CD4-positive, CD25-positive, alpha-beta regulatory T cell (primary cell): ENCODE measurements at regions not wholly inside any gene's neighbourhood (a gene's known extent, or its start where the extent isn't known, plus 50 kb on each side); places are given as distances from the start of the nearest gene placed in this dataset.
"Not testable (repeated sequence)": the region's sequence is repeated elsewhere in the genome, so short reads cannot be mapped to it uniquely, and the experiment has no call there.

ENCODE experiments used
- ATAC-seq, 2 donors: fragments of 150-1000 bp; cut with Tn5 transposase; one replicate each; pipeline ENCODE4 v1.10.0; 2021; ENCODE audit warnings: low read depth in 2 of 2, moderate number of reproducible peaks in 2 of 2, moderate library complexity in 1 of 2
- DNase-seq, 3 donors: peaks; one replicate each; pipeline versions ENCODE4 v3.0.0 to v3.0.0-alpha.2; 2012 to 2022; ENCODE audit warnings: mixed read lengths in 1 of 3
- H3K27ac ChIP-seq: one replicate; pipeline ENCODE4 v1.7.0; 2013; ENCODE audit warnings: mild to moderate bottlenecking, low read length; ENCODE audit not compliant: insufficient read depth, poor library complexity, severe bottlenecking
- H3K27me3 ChIP-seq: one replicate; pipeline ENCODE4 v1.7.0; 2013; ENCODE audit warnings: low read length; ENCODE audit not compliant: control insufficient read depth, insufficient read depth
- H3K36me3 ChIP-seq: one replicate; pipeline ENCODE4 v1.7.0; 2013; ENCODE audit warnings: mild to moderate bottlenecking, low read length, moderate library complexity; ENCODE audit not compliant: control insufficient read depth, insufficient read depth
- H3K4me1 ChIP-seq: 2 replicates; pipeline ENCODE4 v1.7.0; 2013; ENCODE audit warnings: mild to moderate bottlenecking, low read length; ENCODE audit not compliant: insufficient read depth, control insufficient read depth, poor library complexity, severe bottlenecking
- H3K4me3 ChIP-seq: one replicate; pipeline ENCODE4 v1.7.0; 2013; ENCODE audit warnings: low read depth, mild to moderate bottlenecking, low read length, moderate library complexity
- H3K9me3 ChIP-seq, 2 experiments: 1 replicate in 1 of 2; 2 replicates in 1 of 2; pipeline ENCODE4 v1.7.0; 2013; ENCODE audit warnings: low read length in 2 of 2, mild to moderate bottlenecking in 1 of 2, moderate library complexity in 1 of 2; ENCODE audit not compliant: control insufficient read depth in 2 of 2
- H3K27ac Mint-ChIP-seq, 3 donors: one replicate each; pipeline ENCODE4 v1.8.0; 2020 to 2022; ENCODE audit warnings: mild to moderate bottlenecking in 3 of 3, mixed read lengths in 3 of 3, moderate library complexity in 2 of 3
- H3K27me3 Mint-ChIP-seq: one replicate; pipeline ENCODE4 v1.8.0; 2022; ENCODE audit warnings: mild to moderate bottlenecking, mixed read lengths
- H3K36me3 Mint-ChIP-seq: one replicate; pipeline ENCODE4 v1.8.0; 2020; ENCODE audit warnings: mixed read lengths
- H3K4me1 Mint-ChIP-seq, 4 donors: one replicate each; pipeline ENCODE4 v1.8.0; 2020 to 2022; ENCODE audit warnings: mixed read lengths in 4 of 4, mild to moderate bottlenecking in 1 of 4
- H3K4me3 Mint-ChIP-seq, 4 donors: one replicate each; pipeline ENCODE4 v1.8.0; 2020 to 2022; ENCODE audit warnings: mild to moderate bottlenecking in 4 of 4, mixed read lengths in 4 of 4, moderate library complexity in 3 of 4
- H3K9me3 Mint-ChIP-seq, 7 donors: one replicate each; pipeline ENCODE4 v1.8.0; 2020 to 2022; ENCODE audit warnings: mixed read lengths in 7 of 7, mild to moderate bottlenecking in 3 of 7, moderate library complexity in 2 of 7

DNA sequence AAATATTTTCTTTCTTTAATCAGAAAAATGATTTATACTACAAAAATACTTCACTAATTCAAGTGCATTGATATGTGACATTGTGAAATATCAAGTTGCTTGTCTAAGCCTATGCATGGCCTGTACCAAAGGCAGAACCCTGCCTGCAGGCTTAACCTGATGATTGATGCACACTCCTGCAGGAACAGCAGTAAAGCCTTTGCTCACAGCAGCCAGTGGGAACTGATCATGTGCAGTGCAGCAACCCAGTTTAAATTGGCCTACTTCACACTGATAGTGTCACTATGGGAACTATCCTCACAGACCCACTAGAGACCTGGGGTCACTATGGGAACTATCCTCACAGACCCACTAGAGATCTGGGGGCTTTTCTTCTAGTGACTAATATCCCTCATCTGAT lies 603.8 kb downstream of the RAPGEF2 start:
- H3K27ac Mint-ChIP-seq = no peak overlapping the region
- ATAC-seq (no peak), DNase-seq (no peak)
- H3K9me3 Mint-ChIP-seq = peaks cover 0 to 6% (median 4%) of the 10 kb centered on the region in 7 donors
- H3K27me3 Mint-ChIP-seq = no peaks in the 10 kb centered on the region
- no peaks in the 10 kb centered on the region for H3K36me3 ChIP-seq
- H3K4me3 ChIP-seq = no peak overlapping the region
- no peaks in the 10 kb centered on the region for H3K36me3 Mint-ChIP-seq
- no peaks in the 10 kb centered on the region for H3K4me1 Mint-ChIP-seq
- no peaks in the 10 kb centered on the region for H3K27me3 ChIP-seq
- no peak overlapping the region for H3K4me3 Mint-ChIP-seq
- no peaks in the 10 kb centered on the region for H3K9me3 ChIP-seq
- H3K4me1 ChIP-seq = no peaks in the 10 kb centered on the region
- H3K27ac ChIP-seq = no peak overlapping the region

DNA sequence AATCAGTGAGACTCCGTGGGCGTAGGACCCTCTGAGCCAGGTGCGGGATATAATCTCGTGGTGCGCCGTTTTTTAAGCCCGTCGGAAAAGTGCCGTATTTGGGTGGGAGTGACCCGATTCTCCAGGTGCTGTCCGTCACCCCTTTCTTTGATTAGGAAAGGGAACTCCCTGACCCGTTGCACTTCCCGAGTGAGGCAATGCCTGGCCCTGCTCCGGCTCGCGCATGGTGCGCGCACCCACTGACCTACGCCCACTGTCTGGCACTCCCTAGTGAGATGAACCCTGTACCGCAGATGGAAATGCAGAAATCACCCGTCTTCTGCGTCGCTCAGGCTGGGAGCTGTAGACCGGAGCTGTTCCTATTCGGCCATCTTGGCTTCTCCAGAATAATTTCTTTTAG lies 612.3 kb downstream of the RAPGEF2 start:
- H3K27me3 ChIP-seq, DNase-seq, H3K4me3 Mint-ChIP-seq, H3K4me1 ChIP-seq, H3K4me3 ChIP-seq, H3K27ac ChIP-seq, H3K9me3 ChIP-seq, H3K4me1 Mint-ChIP-seq, ATAC-seq, H3K27ac Mint-ChIP-seq, H3K36me3 Mint-ChIP-seq, H3K27me3 Mint-ChIP-seq, H3K36me3 ChIP-seq: not testable (repeated sequence)
- H3K9me3 Mint-ChIP-seq = peaks cover 0 to 17% (median 6%) of the 10 kb centered on the region in 7 donors

DNA sequence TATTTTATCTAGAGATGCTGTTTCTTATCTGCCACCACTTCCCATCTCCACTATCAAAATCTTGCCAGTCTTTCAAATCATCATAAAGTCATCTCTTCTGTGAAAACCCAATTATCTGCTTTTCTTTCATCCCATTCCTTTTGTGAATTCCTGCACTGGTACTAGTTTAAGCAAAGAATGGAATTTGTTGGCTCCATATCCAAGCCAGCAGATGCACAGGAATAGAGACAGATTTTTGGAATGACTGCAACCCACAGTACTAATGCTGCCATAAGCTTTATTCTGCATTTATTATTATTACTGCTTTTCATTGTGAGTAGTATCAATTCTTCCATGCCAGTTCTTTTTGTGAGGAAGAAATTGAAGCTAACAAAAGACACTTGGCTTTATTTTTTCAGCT lies 616.7 kb downstream of the RAPGEF2 start:
- Histone ChIP-seq H3K9me3 (no peaks in the 10 kb centered on the region), H3K36me3 (no peaks in the 10 kb centered on the region), H3K27ac (no peak overlapping the region), H3K4me3 (no peak overlapping the region), H3K4me1 (no peaks in the 10 kb centered on the region), H3K27me3 (no peaks in the 10 kb centered on the region)
- Mint-ChIP-seq H3K36me3 (no peaks in the 10 kb centered on the region), H3K4me1 (no peaks in the 10 kb centered on the region), H3K27me3 (no peaks in the 10 kb centered on the region), H3K9me3 (peaks cover 2 to 19% (median 6%) of the 10 kb centered on the region in 7 donors), H3K4me3 (no peak overlapping the region), H3K27ac (no peak overlapping the region)
- ATAC-seq (no peak), DNase-seq (no peak)

DNA sequence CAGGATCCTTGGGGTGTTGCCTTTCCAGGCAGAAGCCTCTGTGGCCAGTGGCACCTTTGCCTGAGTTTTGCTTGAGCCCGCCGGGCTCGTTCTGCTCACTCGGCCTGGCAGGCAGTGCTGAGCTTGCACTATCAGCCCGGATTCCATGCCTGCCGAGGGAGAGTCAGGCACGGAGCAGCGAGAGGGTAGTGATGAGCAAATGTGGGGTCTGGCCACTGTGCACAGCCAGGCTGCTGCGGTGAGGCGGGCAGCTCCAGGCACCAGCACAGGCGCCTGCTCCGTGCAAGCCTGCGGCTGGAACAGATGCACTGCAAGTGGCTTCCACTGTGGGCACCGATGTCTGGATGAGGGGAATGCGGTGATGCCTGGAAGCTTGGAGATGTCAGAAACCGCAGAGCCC lies 619.2 kb downstream of the RAPGEF2 start:
- Mint-ChIP-seq H3K4me1 (no peaks in the 10 kb centered on the region), H3K9me3 (peaks cover 0 to 10% (median 4%) of the 10 kb centered on the region in 7 donors)

DNA sequence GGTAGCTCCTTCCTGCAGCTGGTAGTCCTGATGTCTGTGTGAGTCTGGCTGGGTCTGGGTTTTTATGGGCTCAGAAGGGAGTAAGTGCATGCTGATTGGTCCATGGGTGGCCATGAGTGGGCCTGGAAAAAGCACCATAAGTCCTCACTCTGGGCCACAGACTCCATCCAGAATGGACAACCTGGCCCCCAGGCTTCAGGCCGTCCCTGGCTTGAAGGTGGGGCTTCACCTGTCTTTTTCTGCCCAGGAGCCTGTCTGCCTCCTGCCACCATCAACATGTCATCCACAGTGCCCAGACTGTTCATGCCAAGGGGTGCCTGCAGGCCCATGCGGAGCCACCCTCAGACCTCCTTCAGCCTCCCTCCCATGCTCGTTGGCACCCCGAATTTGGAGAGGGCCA lies 620.0 kb downstream of the RAPGEF2 start:
- no peak overlapping the region for H3K27ac ChIP-seq
- Mint-ChIP-seq H3K27me3 (no peaks in the 10 kb centered on the region), H3K27ac (no peak overlapping the region), H3K36me3 (no peaks in the 10 kb centered on the region), H3K9me3 (peaks cover 0 to 8% (median 4%) of the 10 kb centered on the region in 7 donors), H3K4me1 (no peaks in the 10 kb centered on the region), H3K4me3 (no peak overlapping the region)
- H3K36me3 ChIP-seq = no peaks in the 10 kb centered on the region
- H3K4me1 ChIP-seq = no peaks in the 10 kb centered on the region
- ATAC-seq (no peak), DNase-seq (no peak)
- no peaks in the 10 kb centered on the region for H3K27me3 ChIP-seq
- H3K9me3 ChIP-seq = no peaks in the 10 kb centered on the region
- H3K4me3 ChIP-seq = no peak overlapping the region

More for the DNA sequence above, 619.2 kb downstream of the RAPGEF2 start:
- Histone ChIP-seq H3K9me3 (no peaks in the 10 kb centered on the region), H3K4me3 (no peak overlapping the region), H3K36me3 (no peaks in the 10 kb centered on the region), H3K27me3 (no peaks in the 10 kb centered on the region), H3K27ac (no peak overlapping the region), H3K4me1 (no peaks in the 10 kb centered on the region)
- ATAC-seq (no peak), DNase-seq (no peak)
- Mint-ChIP-seq H3K4me3 (no peak overlapping the region), H3K27ac (no peak overlapping the region), H3K36me3 (no peaks in the 10 kb centered on the region), H3K27me3 (no peaks in the 10 kb centered on the region)

DNA sequence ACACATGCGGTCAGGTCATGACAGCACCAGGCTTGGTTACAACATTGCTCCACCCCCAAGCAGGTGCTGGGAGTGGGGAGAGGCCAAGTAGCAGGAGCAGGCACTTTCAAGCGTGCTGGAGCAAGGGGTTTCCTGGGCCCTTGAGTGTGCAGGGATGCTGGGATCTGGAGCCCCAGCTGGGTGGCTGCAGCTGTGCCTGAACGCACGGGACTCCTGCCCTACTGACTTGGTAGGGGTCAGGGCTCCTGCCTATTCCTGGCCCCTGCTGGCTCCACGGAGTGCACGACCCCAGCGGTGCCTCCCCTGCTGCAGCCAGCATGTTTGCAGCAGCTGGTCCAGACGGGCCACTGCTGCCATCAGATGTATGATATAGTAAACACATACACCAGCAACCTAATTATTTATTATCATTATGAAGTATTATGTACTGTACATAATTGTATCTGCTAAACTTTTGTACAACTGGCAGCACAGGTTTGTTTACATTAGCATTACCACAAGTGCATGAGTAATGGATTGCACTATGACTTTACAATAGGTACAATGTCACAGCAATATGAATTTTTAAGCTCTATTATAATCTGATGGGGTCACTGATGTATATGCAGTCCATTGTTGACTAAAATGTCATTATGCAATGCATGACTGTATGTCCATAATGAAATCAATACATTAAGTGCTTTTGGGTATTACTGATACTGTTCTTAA lies 620.6 kb downstream of the RAPGEF2 start:
- H3K27me3 Mint-ChIP-seq = no peaks in the 10 kb centered on the region
- Histone ChIP-seq H3K27me3 (no peaks in the 10 kb centered on the region), H3K4me3 (no peak overlapping the region), H3K36me3 (no peaks in the 10 kb centered on the region), H3K4me1 (no peaks in the 10 kb centered on the region), H3K27ac (no peak overlapping the region), H3K9me3 (no peaks in the 10 kb centered on the region)
- H3K4me3 Mint-ChIP-seq = no peak overlapping the region
- no peak overlapping the region for H3K27ac Mint-ChIP-seq
- no peaks in the 10 kb centered on the region for H3K4me1 Mint-ChIP-seq
- peaks cover 0 to 8% (median 4%) of the 10 kb centered on the region in 7 donors for H3K9me3 Mint-ChIP-seq
- ATAC-seq (no peak), DNase-seq (no peak)
- no peaks in the 10 kb centered on the region for H3K36me3 Mint-ChIP-seq

DNA sequence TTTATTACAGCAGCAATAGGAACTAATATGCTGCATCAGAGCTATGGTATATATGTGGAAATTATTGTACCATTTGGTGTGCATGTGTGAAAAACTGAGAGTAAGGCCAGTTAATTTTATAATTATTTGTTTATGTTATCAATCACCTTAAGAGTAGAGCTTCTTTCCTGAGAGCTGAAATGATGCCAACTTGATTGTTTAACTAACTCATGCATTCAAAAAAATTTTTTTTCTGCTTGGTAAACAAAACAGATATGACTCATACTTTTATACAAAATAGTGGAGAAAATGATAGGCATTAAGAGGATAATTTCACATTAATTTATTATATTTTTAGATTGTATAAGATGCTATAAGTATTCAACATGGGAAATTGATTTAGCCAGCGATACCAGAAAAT lies 622.7 kb downstream of the RAPGEF2 start:
- no peak for ATAC-seq
- no peaks in the 10 kb centered on the region for H3K9me3 ChIP-seq
- H3K36me3 ChIP-seq = no peaks in the 10 kb centered on the region
- H3K36me3 Mint-ChIP-seq = no peaks in the 10 kb centered on the region
- H3K4me1 ChIP-seq = no peaks in the 10 kb centered on the region
- no peak overlapping the region for H3K27ac ChIP-seq
- no peak overlapping the region for H3K4me3 Mint-ChIP-seq
- H3K27me3 ChIP-seq = no peaks in the 10 kb centered on the region
- peaks cover 0 to 8% (median 2%) of the 10 kb centered on the region in 7 donors for H3K9me3 Mint-ChIP-seq
- H3K27me3 Mint-ChIP-seq = no peaks in the 10 kb centered on the region
- no peak for DNase-seq
- H3K4me3 ChIP-seq = no peak overlapping the region
- no peaks in the 10 kb centered on the region for H3K4me1 Mint-ChIP-seq
- H3K27ac Mint-ChIP-seq = no peak overlapping the region
